NCI-H1436 (cell line): ENCODE measurements at regions not wholly inside any gene's neighbourhood (a gene's known extent, or its start where the extent isn't known, plus 50 kb on each side); places are given as distances from the start of the nearest gene placed in this dataset.

Experiments used
- DNase-seq: peaks from one replicate; lab custom pipeline; 2025; lab: John Stamatoyannopoulos, UW

- DNase-seq, result no peak
Measured at GRCh38 chr16:65497571-65497970, 375.7 kb upstream of the CDH11 start.

DNA sequence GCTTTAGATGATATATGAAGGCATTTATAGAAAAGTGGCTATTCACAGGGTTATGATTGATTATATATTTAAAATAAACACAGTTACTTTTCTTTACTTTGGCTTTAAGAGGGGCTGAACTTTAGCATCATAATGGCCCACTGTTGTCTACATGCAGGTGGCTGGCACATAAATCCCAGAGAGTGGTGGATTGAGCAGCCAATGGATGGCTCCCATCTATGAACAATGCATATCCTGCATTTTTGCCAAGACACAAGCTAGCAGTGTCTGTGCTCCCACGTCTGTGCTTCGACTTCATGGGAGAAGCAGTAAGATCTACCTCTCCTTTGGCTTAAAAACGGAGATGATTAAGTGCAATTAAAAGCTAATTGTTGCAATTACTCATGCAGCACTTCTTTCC is 373.2 kb upstream of the CDH11 start:
- no peak for DNase-seq

GRCh38 chr16:65494609-65495008 is 372.7 kb upstream of the CDH11 start:
- DNase-seq, result no peak

DNA sequence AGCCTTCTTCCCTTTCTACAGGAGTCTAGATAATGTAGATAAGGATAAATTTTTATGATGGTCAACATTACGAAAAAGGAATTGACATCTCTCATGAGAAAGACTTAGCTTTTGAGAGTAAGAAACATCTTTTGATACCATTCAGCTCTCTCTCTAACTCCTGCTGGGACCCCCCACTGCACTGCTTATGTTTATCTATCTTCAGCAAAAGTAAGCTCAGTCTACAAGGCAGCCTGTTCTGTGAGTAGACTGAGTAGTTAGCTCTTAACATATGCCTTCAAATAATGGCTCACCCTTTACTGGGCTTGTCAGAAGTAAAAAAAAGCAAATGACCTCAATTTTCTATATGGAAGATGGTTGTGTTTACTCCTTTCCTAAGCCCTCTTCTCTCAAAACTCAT is 372.2 kb upstream of the CDH11 start:
- no peak for DNase-seq

DNA sequence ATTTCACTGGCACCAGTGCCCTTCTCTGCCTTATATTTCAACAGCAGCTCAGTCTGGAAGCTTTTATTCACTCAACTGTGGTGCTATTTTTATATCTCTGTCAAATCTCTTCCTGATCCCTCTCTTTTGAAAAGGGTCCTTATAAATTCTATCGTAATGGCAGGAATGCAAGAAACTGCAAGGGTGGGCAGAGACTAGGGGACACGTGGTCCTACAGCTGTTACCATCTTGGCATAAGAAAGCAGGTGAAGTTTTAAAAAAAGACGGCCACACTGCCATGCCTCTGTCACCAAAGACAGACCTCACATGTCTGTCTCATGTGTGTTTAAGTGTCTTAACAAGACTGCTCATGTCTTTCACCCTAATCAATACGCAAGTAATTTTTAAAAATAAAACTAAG is 368.4 kb upstream of the CDH11 start:
- DNase-seq, result no peak

- no peak for DNase-seq
Measured at GRCh38 chr16:65489531-65490023, 367.7 kb upstream of the CDH11 start.

GRCh38 chr16:65487231-65487630 is 365.4 kb upstream of the CDH11 start:
- DNase-seq, result no peak

- DNase-seq, result no peak
Measured at GRCh38 chr16:65481956-65482355, 360.1 kb upstream of the CDH11 start.

- no peak for DNase-seq
Measured at GRCh38 chr16:65480281-65481091, 358.6 kb upstream of the CDH11 start.

DNA sequence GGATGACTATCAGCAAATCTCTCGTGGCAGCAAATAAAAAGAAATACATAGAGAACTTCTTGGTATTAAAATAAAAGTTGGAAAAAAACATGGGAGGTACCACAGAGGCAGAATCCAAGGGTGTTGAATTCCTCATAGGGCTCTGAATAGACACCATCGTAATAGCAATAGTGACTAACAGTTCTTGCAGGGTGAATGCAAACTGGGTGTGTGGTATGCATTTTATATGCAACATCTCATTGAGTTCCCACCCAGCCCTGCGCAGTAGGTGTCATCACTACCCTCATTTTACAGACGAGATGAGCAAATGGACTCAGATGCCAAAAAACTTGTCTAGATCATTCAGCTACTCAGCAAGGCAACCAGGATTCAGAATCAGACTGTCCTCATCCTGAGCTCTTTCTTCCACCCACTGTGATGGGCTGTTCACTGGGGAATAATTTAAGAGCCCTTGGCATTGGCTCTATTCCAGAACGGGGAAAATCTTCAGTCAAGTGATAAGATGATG is 354.6 kb upstream of the CDH11 start:
- no peak for DNase-seq

- DNase-seq, result no peak
Measured at GRCh38 chr16:65473699-65474098, 351.8 kb upstream of the CDH11 start.

GRCh38 chr16:65469116-65469515 is 347.3 kb upstream of the CDH11 start:
- DNase-seq, result no peak

GRCh38 chr16:65468133-65468532 is 346.3 kb upstream of the CDH11 start:
- DNase-seq, result no peak

GRCh38 chr16:65463652-65464260 is 341.9 kb upstream of the CDH11 start:
- DNase-seq, result no peak

- DNase-seq, result no peak
Measured at GRCh38 chr16:65457084-65457483, 335.2 kb upstream of the CDH11 start.

DNA sequence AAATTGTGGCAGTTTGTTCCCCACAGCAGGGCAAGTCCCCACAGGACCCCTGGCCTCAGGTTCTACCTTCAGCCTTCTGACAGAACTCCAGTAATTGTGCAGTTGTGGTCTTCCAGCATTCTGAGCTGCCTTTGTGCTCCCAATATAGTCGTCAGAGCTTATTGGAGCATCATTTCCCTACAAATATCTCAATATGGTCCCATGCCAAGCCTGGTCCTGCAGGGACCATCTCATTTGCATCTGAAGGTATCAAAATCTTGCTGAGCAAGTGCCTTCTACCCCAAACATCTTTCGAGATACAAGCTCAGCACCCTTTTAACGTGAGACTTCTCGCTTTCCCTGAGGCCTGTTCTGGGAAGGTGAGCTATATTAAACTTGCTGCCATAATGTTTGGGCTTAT is 333.9 kb upstream of the CDH11 start:
- no peak for DNase-seq

DNA sequence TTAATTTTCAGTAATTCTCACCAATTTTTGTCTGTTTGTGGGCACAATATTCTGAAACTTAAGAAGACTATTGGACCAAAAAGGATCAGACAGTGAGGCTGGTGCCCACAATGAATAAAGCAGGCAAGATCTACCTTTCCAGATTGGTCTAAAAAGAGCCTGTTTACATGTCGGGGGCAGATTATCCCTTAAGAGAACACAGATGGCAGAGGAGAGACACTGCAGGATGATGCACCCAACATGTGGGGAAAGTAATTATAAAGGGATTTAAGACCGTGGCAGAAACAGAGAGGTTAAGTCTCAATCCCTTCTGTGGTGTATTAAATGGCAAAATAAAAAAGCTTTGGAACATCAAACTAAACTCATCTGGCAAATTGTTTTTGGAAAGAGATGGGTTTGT is 331.8 kb upstream of the CDH11 start:
- DNase-seq, result no peak

DNA sequence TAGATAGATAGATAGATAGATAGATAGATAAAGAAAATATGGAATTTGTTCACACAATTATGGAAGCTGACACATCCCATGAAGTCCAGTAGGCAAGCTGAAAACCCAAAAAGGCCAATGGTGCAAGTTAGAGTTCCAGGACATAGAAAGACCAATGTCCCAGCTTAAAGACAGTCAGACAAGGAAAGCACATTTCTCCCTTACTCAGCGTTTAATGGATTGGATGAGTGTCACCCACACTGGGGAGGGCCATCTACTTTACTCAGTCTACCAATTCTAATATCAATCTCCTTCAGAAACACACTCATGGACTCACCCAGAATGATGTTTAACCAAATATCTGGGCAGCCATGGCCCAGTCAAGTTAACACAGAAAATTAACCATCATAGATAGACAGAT is 327.7 kb upstream of the CDH11 start:
- DNase-seq, result no peak

DNA sequence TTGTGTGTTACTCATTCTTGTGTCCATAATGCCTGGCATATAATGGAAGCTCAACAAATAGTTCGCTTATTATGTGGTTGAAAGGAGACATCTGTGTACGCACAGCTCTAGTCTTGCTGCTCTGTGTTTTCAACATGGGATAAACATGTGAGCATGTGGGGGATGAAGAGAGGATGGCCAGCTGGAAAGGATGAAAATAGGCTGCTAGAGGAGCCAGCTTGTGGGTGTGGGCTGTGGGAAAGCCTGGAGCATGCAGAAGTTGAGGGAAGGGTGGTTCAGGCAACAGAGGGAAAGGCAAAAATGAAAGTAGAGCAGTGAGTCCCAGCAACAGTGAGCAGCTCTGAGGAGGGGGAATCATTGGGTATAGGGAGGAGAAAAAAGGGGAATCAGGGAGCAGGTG is 324.6 kb upstream of the CDH11 start:
- DNase-seq, result no peak

DNA sequence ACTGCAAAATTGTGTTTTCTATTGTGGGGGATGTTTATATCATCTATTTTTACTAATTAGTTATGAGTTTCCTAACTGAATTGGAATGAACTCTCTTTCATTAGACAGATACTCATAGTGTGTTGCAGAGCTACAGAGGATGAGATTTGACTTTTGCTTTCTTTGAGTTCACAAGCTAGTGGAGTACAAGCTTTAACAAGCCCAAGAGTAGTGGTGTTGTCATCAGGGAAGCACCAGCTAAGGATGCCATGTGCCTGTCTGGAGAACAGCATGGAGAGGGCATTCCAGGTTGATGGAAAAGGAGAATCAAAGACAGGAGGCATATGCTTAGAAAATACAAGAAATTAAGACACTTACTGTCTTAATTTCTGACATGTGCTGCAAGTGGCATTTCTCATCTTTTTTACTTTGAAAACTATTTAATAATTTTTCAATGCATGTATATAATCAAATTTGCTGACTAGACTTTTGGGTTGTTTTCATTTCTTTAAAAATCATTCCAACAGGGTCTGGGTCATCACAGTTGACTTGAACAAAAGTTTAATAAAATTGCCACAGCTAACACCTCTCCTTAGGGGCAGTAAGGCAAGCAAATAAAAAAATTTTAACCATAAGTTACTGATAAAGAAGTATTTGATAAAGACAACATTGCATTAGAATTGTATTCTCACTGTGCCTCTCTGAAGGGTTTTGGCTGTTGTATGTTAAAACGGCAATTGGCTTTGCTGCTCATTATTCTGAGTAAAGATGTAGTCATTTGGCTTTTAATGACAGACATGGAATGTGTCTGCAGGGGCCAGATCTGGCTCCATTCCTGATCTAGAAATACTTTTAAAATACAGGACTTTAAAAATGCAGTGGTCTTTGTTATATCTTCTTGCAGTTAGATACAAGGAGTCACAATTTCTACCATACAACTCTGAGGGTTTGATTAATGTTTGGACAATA is 323.7 kb upstream of the CDH11 start:
- no peak for DNase-seq

- no peak for DNase-seq
Measured at GRCh38 chr16:65441501-65441900, 319.6 kb upstream of the CDH11 start.

- no peak for DNase-seq
Measured at GRCh38 chr16:65429504-65430181, 307.8 kb upstream of the CDH11 start.
